H9 (cell line): ENCODE measurements at regions not wholly inside any gene's neighbourhood (a gene's known extent, or its start where the extent isn't known, plus 50 kb on each side); places are given as distances from the start of the nearest gene placed in this dataset.

Experiments used
- DNase-seq: peaks from one replicate; pipeline ENCODE4 v3.0.0-alpha.2; 2017
- H2AFZ ChIP-seq: one replicate; pipeline ENCODE4 v1.6.1; 2013; ENCODE audit warnings: mild to moderate bottlenecking, low read length, control low read depth, moderate library complexity
- H2AK5ac ChIP-seq: 2 replicates; pipeline ENCODE4 v1.6.1; 2013; ENCODE audit warnings: low read length, control low read depth, mixed read lengths; ENCODE audit not compliant: insufficient read length
- H2BK120ac ChIP-seq: one replicate; pipeline ENCODE4 v1.6.1; 2013; ENCODE audit warnings: low read depth, mild to moderate bottlenecking, low read length, control low read depth, inconsistent platforms; ENCODE audit not compliant: poor library complexity, severe bottlenecking
- H2BK12ac ChIP-seq: 2 replicates; pipeline ENCODE4 v1.6.1; 2013; ENCODE audit warnings: low read length, control low read depth, mixed read lengths, low read depth; ENCODE audit not compliant: insufficient read length
- H2BK15ac ChIP-seq: 2 replicates; pipeline ENCODE4 v1.6.1; 2013; ENCODE audit warnings: low read depth, low read length, control low read depth
- H2BK20ac ChIP-seq: one replicate; pipeline ENCODE4 v1.6.1; 2013; ENCODE audit warnings: low read depth, mild to moderate bottlenecking, low read length, control low read depth, inconsistent platforms; ENCODE audit not compliant: poor library complexity, severe bottlenecking
- H2BK5ac ChIP-seq: 2 replicates; pipeline ENCODE4 v1.6.1; 2013; ENCODE audit warnings: low read length, control low read depth, mixed read lengths; ENCODE audit not compliant: insufficient read length
- H3K14ac ChIP-seq: 2 replicates; pipeline ENCODE4 v1.6.1; 2013; ENCODE audit warnings: low read length, control low read depth; ENCODE audit not compliant: insufficient read depth
- H3K18ac ChIP-seq: 2 replicates; pipeline ENCODE4 v1.6.1; 2013; ENCODE audit warnings: low read depth, mild to moderate bottlenecking, mixed read lengths, low read length, control low read depth; ENCODE audit not compliant: insufficient read length
- H3K23ac ChIP-seq: 2 replicates; pipeline ENCODE4 v1.6.1; 2013; ENCODE audit warnings: low read length, control low read depth, mixed read lengths, low read depth; ENCODE audit not compliant: insufficient read length
- H3K23me2 ChIP-seq: 2 replicates; pipeline ENCODE4 v1.6.1; 2013; ENCODE audit warnings: low read depth, mild to moderate bottlenecking, mixed read lengths, low read length, control low read depth; ENCODE audit not compliant: insufficient read length, poor library complexity, severe bottlenecking
- H3K27ac ChIP-seq: 2 replicates; pipeline ENCODE4 v1.5.1; 2013; ENCODE audit warnings: low read length, control low read depth, mixed read lengths, low read depth; ENCODE audit not compliant: insufficient read length
- H3K27me3 ChIP-seq: 2 replicates; pipeline ENCODE4 v1.6.1; 2013; ENCODE audit warnings: low read length, control low read depth, inconsistent platforms; ENCODE audit not compliant: insufficient read depth
- H3K4ac ChIP-seq: 2 replicates; pipeline ENCODE4 v1.6.1; 2013; ENCODE audit warnings: low read depth, mild to moderate bottlenecking, control low read depth, inconsistent platforms, low read length, moderate library complexity
- H3K4me1 ChIP-seq: 2 replicates; pipeline ENCODE4 v1.6.1; 2013; ENCODE audit warnings: low read length, control low read depth, inconsistent platforms; ENCODE audit not compliant: insufficient read depth
- H3K4me2 ChIP-seq: 2 replicates; pipeline ENCODE4 v1.6.1; 2013; ENCODE audit warnings: low read length, control low read depth, mixed read lengths; ENCODE audit not compliant: insufficient read length, insufficient read depth
- H3K56ac ChIP-seq: 2 replicates; pipeline ENCODE4 v1.6.1; 2013; ENCODE audit warnings: low read depth, mild to moderate bottlenecking, mixed read lengths, low read length, control low read depth; ENCODE audit not compliant: insufficient read length
- H3K79me1 ChIP-seq: 2 replicates; pipeline ENCODE4 v1.6.1; 2013; ENCODE audit warnings: low read depth, mild to moderate bottlenecking, moderate library complexity, low read length, control low read depth, inconsistent platforms; ENCODE audit not compliant: insufficient read depth, poor library complexity, severe bottlenecking
- H3K79me2 ChIP-seq: 2 replicates; pipeline ENCODE4 v1.6.1; 2013; ENCODE audit warnings: low read length, control low read depth, inconsistent platforms; ENCODE audit not compliant: insufficient read depth
- H3K9ac ChIP-seq: 2 replicates; pipeline ENCODE4 v1.6.1; 2013; ENCODE audit warnings: low read length, control low read depth, mixed read lengths; ENCODE audit not compliant: insufficient read length; ENCODE audit errors: extremely low read depth
- H3K9me3 ChIP-seq: one replicate; pipeline ENCODE4 v1.6.1; 2013; ENCODE audit warnings: low read depth, low read length, inconsistent platforms; ENCODE audit not compliant: control insufficient read depth
- H3T11ph ChIP-seq: one replicate; pipeline ENCODE4 v1.6.1; 2013; ENCODE audit warnings: mild to moderate bottlenecking, low read length, control low read depth, inconsistent platforms
- H4K20me1 ChIP-seq: one replicate; pipeline ENCODE4 v1.6.1; 2013; ENCODE audit not compliant: control insufficient read depth, insufficient read length, insufficient read depth
- H4K5ac ChIP-seq: 2 replicates; pipeline ENCODE4 v1.6.1; 2013; ENCODE audit warnings: low read depth, mild to moderate bottlenecking, mixed read lengths, low read length, control low read depth; ENCODE audit not compliant: insufficient read length
- H4K8ac ChIP-seq: replicated peaks from 2 replicates; pipeline ENCODE4 v1.6.1; 2013; ENCODE audit warnings: low read length, control low read depth, mixed read lengths, low read depth; ENCODE audit not compliant: insufficient read length
- H4K91ac ChIP-seq: 2 replicates; pipeline ENCODE4 v1.6.1; 2013; ENCODE audit warnings: low read depth, mild to moderate bottlenecking, moderate library complexity, mixed read lengths, low read length, control low read depth; ENCODE audit not compliant: insufficient read length
- H3K27ac Mint-ChIP-seq, 3 experiments: 2 replicates in 2 of 3; 3 replicates in 1 of 3; pipeline ENCODE4 v1.8.0; 2020 to 2021; ENCODE audit warnings: mixed read lengths in 3 of 3, mild to moderate bottlenecking in 1 of 3, moderate library complexity in 1 of 3
- H3K27me3 Mint-ChIP-seq: 2 replicates; pipeline ENCODE4 v1.8.0; 2021; ENCODE audit warnings: low read depth, mild to moderate bottlenecking, moderate library complexity, mixed read lengths
- H3K36me3 Mint-ChIP-seq, 3 experiments: 2 replicates in 2 of 3; 3 replicates in 1 of 3; pipeline ENCODE4 v1.8.0; 2020 to 2021; ENCODE audit warnings: low read depth in 3 of 3, mixed read lengths in 3 of 3; ENCODE audit not compliant: insufficient read depth in 1 of 3
- H3K4me1 Mint-ChIP-seq, 2 experiments: 2 replicates each; pipeline ENCODE4 v1.8.0; 2020; ENCODE audit warnings: mixed read lengths in 2 of 2
- H3K4me3 Mint-ChIP-seq, 2 experiments: 2 replicates in 1 of 2; 3 replicates in 1 of 2; pipeline ENCODE4 v1.8.0; 2020 to 2021; ENCODE audit warnings: mild to moderate bottlenecking in 2 of 2, mixed read lengths in 2 of 2, moderate library complexity in 1 of 2
- H3K9me3 Mint-ChIP-seq, 2 experiments: 2 replicates in 1 of 2; 3 replicates in 1 of 2; pipeline ENCODE4 v1.8.0; 2020; ENCODE audit warnings: mild to moderate bottlenecking in 2 of 2, mixed read lengths in 2 of 2, moderate library complexity in 1 of 2
- CTCF ChIP-seq: fragments of 200-600 bp; sonication (generic); conservative IDR thresholded peaks from 3 replicates; pipeline ENCODE4 v1.8.0; 2021; ENCODE audit warnings: antibody characterized with exemption, mild to moderate bottlenecking
- WGBS: extraction: QIAGEN DNeasy Blood & Tissue Kit; methylation state at CpG from one replicate; pipeline ENCODE4 v1.1.7; 2013; ENCODE audit warnings: missing lambda C conversion rate, low lambda C conversion rate, mixed read lengths; ENCODE audit not compliant: insufficient read length; ENCODE audit errors: extremely low coverage; 5-methylcytosine and 5-hydroxymethylcytosine counted together

GRCh38 chr20:6888736-6889395 is 121.4 kb downstream of the BMP2 start:
- Histone ChIP-seq H4K91ac (no peak overlapping the region), H3K23ac (no peak overlapping the region), H2BK12ac (no peak overlapping the region), H3K56ac (no peak overlapping the region), H3T11ph (no peak overlapping the region), H3K79me2 (no peaks in the 10 kb centered on the region), H3K4ac (no peak overlapping the region), H3K18ac (no peak overlapping the region), H3K79me1 (no peaks in the 10 kb centered on the region), H3K4me1 (no peaks in the 10 kb centered on the region), H2BK15ac (no peak overlapping the region), H3K23me2 (no peaks in the 10 kb centered on the region), H2AK5ac (no peak overlapping the region), H3K9me3 (no peaks in the 10 kb centered on the region), H4K8ac (no peak overlapping the region), H3K14ac (no peak overlapping the region), H2BK20ac (no peak overlapping the region), H3K27ac (no peak overlapping the region), H2BK5ac (no peak overlapping the region), H4K5ac (no peak overlapping the region), H3K4me2 (no peak overlapping the region), H2BK120ac (no peak overlapping the region), H4K20me1 (no peaks in the 10 kb centered on the region), H3K9ac (no peak overlapping the region), H3K27me3 (no peaks in the 10 kb centered on the region), H2AFZ (no peak overlapping the region)
- peaks cover 1% of the 10 kb centered on the region; the same call in 1 of the 2 replicates for H3K27me3 Mint-ChIP-seq
- WGBS = no CpG with 5 or more reads among the region's 4 CpGs
- H3K4me1 Mint-ChIP-seq = peaks cover 18 to 23% of the 10 kb centered on the region in 2 experiments
- no peaks in the 10 kb centered on the region; a peak in 1 of 5 replicates for H3K9me3 Mint-ChIP-seq
- 0 out of 7 replicates have a peak overlapping the region, but pooled peaks of 1 of the 3 experiments have one; percentile 24 for H3K27ac Mint-ChIP-seq
- H3K36me3 Mint-ChIP-seq = no peaks in the 10 kb centered on the region
- no peak for DNase-seq
- TF ChIP-seq CTCF = no peak
- H3K4me3 Mint-ChIP-seq = no peak overlapping the region
